Activated naive CD8-positive, alpha-beta T cell treated with anti-CD3 and anti-CD28 coated beads, Interleukin-2, amount 50 U/mL, for 24 hours (primary cell): ENCODE measurements at regions not wholly inside any gene's neighbourhood (a gene's known extent, or its start where the extent isn't known, plus 50 kb on each side); places are given as distances from the start of the nearest gene placed in this dataset.
A peak's percentile ranks its signal among the peaks of the same experiment; 100 is the strongest.
"Not testable (repeated sequence)": the region's sequence is repeated elsewhere in the genome, so short reads cannot be mapped to it uniquely, and the experiment has no call there.

Experiments used
- ATAC-seq: fragments of 150-1000 bp; cut with Tn5 transposase; one replicate; pipeline ENCODE4 v1.10.0; 2021
- DNase-seq: peaks from one replicate; pipeline ENCODE4 v3.0.0; 2021
- H3K27ac Mint-ChIP-seq: one replicate; pipeline ENCODE4 v1.8.0; 2021; ENCODE audit warnings: mild to moderate bottlenecking, mixed read lengths
- H3K27me3 Mint-ChIP-seq: one replicate; pipeline ENCODE4 v1.8.0; 2021; ENCODE audit warnings: mixed read lengths
- H3K36me3 Mint-ChIP-seq: one replicate; pipeline ENCODE4 v1.8.0; 2021; ENCODE audit warnings: low read depth, mixed read lengths
- H3K4me1 Mint-ChIP-seq: one replicate; pipeline ENCODE4 v1.8.0; 2021; ENCODE audit warnings: mixed read lengths
- H3K4me3 Mint-ChIP-seq: one replicate; pipeline ENCODE4 v1.8.0; 2021; ENCODE audit warnings: mild to moderate bottlenecking, moderate library complexity, mixed read lengths
- H3K9me3 Mint-ChIP-seq: one replicate; pipeline ENCODE4 v1.8.0; 2021; ENCODE audit warnings: mixed read lengths

GRCh38 chr7:127317447-127317961 lies 64.8 kb upstream of the GRM8 start:
- Mint-ChIP-seq H3K4me1 (peaks cover 9% of the 10 kb centered on the region), H3K9me3 (peaks cover 17% of the 10 kb centered on the region), H3K4me3 (no peak overlapping the region), H3K27ac (no peak overlapping the region), H3K36me3 (no peaks in the 10 kb centered on the region), H3K27me3 (peaks cover 12% of the 10 kb centered on the region)
- DNase-seq (no peak), ATAC-seq (peak; percentile 75)

GRCh38 chr7:127316819-127317218 lies 64.1 kb upstream of the GRM8 start:
- H3K4me3 Mint-ChIP-seq, DNase-seq: not testable (repeated sequence)
- H3K27me3 Mint-ChIP-seq, result peaks cover 12% of the 10 kb centered on the region

GRCh38 chr7:127304087-127304486 lies 51.3 kb upstream of the GRM8 start:
- Mint-ChIP-seq H3K27ac (no peak overlapping the region), H3K36me3 (no peaks in the 10 kb centered on the region)

More at GRCh38 chr7:127316819-127317218, 64.1 kb upstream of the GRM8 start:
- ATAC-seq, H3K27ac Mint-ChIP-seq, H3K4me1 Mint-ChIP-seq, H3K36me3 Mint-ChIP-seq: not testable (repeated sequence)
- peaks cover 23% of the 10 kb centered on the region for H3K9me3 Mint-ChIP-seq

GRCh38 chr7:127303102-127303501 lies 50.4 kb upstream of the GRM8 start:
- Mint-ChIP-seq H3K36me3 (no peaks in the 10 kb centered on the region), H3K27me3 (peaks cover 14% of the 10 kb centered on the region), H3K4me3 (no peak overlapping the region), H3K4me1 (no peaks in the 10 kb centered on the region), H3K9me3 (peaks cover 10% of the 10 kb centered on the region), H3K27ac (no peak overlapping the region)
- DNase-seq (no peak), ATAC-seq (no peak)

More at GRCh38 chr7:127304087-127304486, 51.3 kb upstream of the GRM8 start:
- H3K4me3 Mint-ChIP-seq, result no peak overlapping the region
- H3K27me3 Mint-ChIP-seq, result peaks cover 10% of the 10 kb centered on the region
- no peaks in the 10 kb centered on the region for H3K4me1 Mint-ChIP-seq
- DNase-seq, result no peak
- no peak for ATAC-seq
- peaks cover 10% of the 10 kb centered on the region for H3K9me3 Mint-ChIP-seq
